K562 (cell line): ENCODE measurements at regions not wholly inside any gene's neighbourhood (a gene's known extent, or its start where the extent isn't known, plus 50 kb on each side); places are given as distances from the start of the nearest gene placed in this dataset.

ENCODE experiments used
- ATAC-seq: fragments of 200-7000 bp; cut with Tn5 transposase; 3 replicates; pipeline ENCODE4 v1.9.1; 2020; ENCODE audit warnings: moderate library complexity
- BruUV-seq: library from RNA; stranded (reverse); fragments of 400-500 nt; replicated peaks from 2 replicates; lab custom pipeline; 2021; lab: Mats Ljungman, UMichigan
- CTCF ChIA-PET: fragments of 300-600 bp; formaldehyde crosslinking; extraction: SDS; loops from one replicate; lab custom pipeline; 2021; ENCODE audit warnings: low intra/inter-chr PET ratio; lab: Yijun Ruan, JAX
- POLR2A ChIA-PET: fragments of 300-600, 350-650 bp; sonication (Branson Sonifier 250); formaldehyde crosslinking; extraction: SDS; loops from one replicate; lab custom pipeline; 2021; ENCODE audit warnings: antibody characterized with exemption, inconsistent platforms; lab: Yijun Ruan, JAX
- DNase-seq, 4 experiments: peaks; one replicate each; pipeline versions ENCODE4 v3.0.0 to v3.0.0-alpha.2; 2011 to 2018; ENCODE audit warnings: low spot score in 3 of 4, mixed read lengths in 3 of 4; ENCODE audit errors: extremely low read depth in 1 of 4
- FAIRE-seq: peaks from 2 replicates; lab custom pipeline; 2011; peaks lifted over from hg19 to GRCh38; lab: Jason Lieb, UNC
- H2AFZ ChIP-seq: 2 replicates; pipeline ENCODE4 v1.6.0; 2011; ENCODE audit warnings: low read depth, low read length, control low read depth, inconsistent platforms
- H3K27ac ChIP-seq: fragments of 200-600 bp; 3 replicates; pipeline ENCODE4 v1.8.0; 2011; ENCODE audit warnings: low read depth, mild to moderate bottlenecking, control low read depth, inconsistent platforms, low read length, moderate library complexity, mixed read lengths; ENCODE audit errors: extremely low read depth
- H3K27me3 ChIP-seq, 2 experiments: fragments of 300-600 bp in 1 of 2; 2 replicates in 1 of 2; 3 replicates in 1 of 2; pipeline versions ENCODE4 v1.6.0 to v1.8.0; 2011; ENCODE audit warnings: inconsistent platforms in 2 of 2, low read length in 2 of 2, mild to moderate bottlenecking in 1 of 2, mixed read lengths in 1 of 2, moderate library complexity in 1 of 2; ENCODE audit not compliant: control insufficient read depth in 2 of 2, insufficient read depth in 2 of 2
- H3K36me3 ChIP-seq: fragments of 300-600 bp; 3 replicates; pipeline ENCODE4 v1.8.0; 2011; ENCODE audit warnings: mild to moderate bottlenecking, low read length, inconsistent platforms; ENCODE audit not compliant: control insufficient read depth, insufficient read depth
- H3K4me1 ChIP-seq, 2 experiments: fragments of 200-600 bp in 1 of 2; replicated peaks in 1 of 2; 2 replicates in 1 of 2; 3 replicates in 1 of 2; pipeline versions ENCODE4 v1.5.1 to v1.8.0; 2011; ENCODE audit warnings: inconsistent platforms in 2 of 2, low read length in 2 of 2, mild to moderate bottlenecking in 1 of 2, mixed read lengths in 1 of 2, moderate library complexity in 1 of 2; ENCODE audit not compliant: control insufficient read depth in 2 of 2, insufficient read depth in 2 of 2
- H3K4me2 ChIP-seq: 2 replicates; pipeline ENCODE4 v1.6.1; 2011; ENCODE audit warnings: low read length, control low read depth, inconsistent platforms, mixed read lengths; ENCODE audit not compliant: insufficient read depth
- H3K4me3 ChIP-seq: fragments of 200-600 bp; sonication (generic), shearing (Covaris generic); 2 replicates; pipeline ENCODE4 v1.5.1; 2016; ENCODE audit warnings: control low read depth, inconsistent platforms
- H3K79me2 ChIP-seq: fragments of 200-600 bp; 3 replicates; pipeline ENCODE4 v1.8.0; 2011; ENCODE audit warnings: low read length, inconsistent platforms; ENCODE audit not compliant: control insufficient read depth, insufficient read depth
- H3K9ac ChIP-seq, 2 experiments: 2 replicates each; pipeline versions ENCODE4 v1.6.0 to v1.6.1; 2011; ENCODE audit warnings: low read depth in 2 of 2, low read length in 2 of 2, control low read depth in 1 of 2, inconsistent platforms in 1 of 2, mild to moderate bottlenecking in 1 of 2, mixed read lengths in 1 of 2; ENCODE audit not compliant: insufficient read depth in 1 of 2
- H3K9me1 ChIP-seq: one replicate; pipeline ENCODE4 v1.6.0; 2011; ENCODE audit warnings: inconsistent platforms, mild to moderate bottlenecking, low read length, moderate library complexity; ENCODE audit not compliant: control insufficient read depth, insufficient read depth
- H3K9me3 ChIP-seq: replicated peaks from 2 replicates; pipeline ENCODE4 v1.5.1; 2011; ENCODE audit warnings: low read depth, low read length, inconsistent platforms; ENCODE audit not compliant: control insufficient read depth, insufficient read depth
- H4K20me1 ChIP-seq: replicated peaks from 2 replicates; pipeline ENCODE4 v1.6.1; 2011; ENCODE audit warnings: low read length, inconsistent platforms, mixed read lengths; ENCODE audit not compliant: control insufficient read depth, insufficient read depth
- ATF3 ChIP-seq, 2 experiments: fragments of 450-650 bp in 1 of 2; sonication (generic) in 1 of 2; formaldehyde crosslinking in 1 of 2; IDR thresholded peaks in 1 of 2; conservative IDR thresholded peaks in 1 of 2; 2 replicates each; pipeline versions ENCODE4 v1.6.1 to v1.8.1; 2016 to 2023; ENCODE audit warnings: mild to moderate bottlenecking in 2 of 2, moderate library complexity in 2 of 2, inconsistent platforms in 1 of 2, missing genetic modification reagents in 1 of 2
- ETS1 ChIP-seq: conservative IDR thresholded peaks from 2 replicates; pipeline ENCODE4 v1.6.1; 2011; ENCODE audit warnings: low read depth, mild to moderate bottlenecking, low read length; ENCODE audit not compliant: control insufficient read depth
- WGBS: fragments of 100-300 bp; shearing (Covaris generic); methylation state at CpG from one replicate; pipeline ENCODE4 v1.1.6; 2016; ENCODE audit warnings: low coverage, mixed read lengths; ENCODE audit not compliant: insufficient coverage; ENCODE audit errors: missing lambda C conversion rate; 5-methylcytosine and 5-hydroxymethylcytosine counted together
- in situ Hi-C: fragments of 300-500 bp; cut with MboI; formaldehyde crosslinking; loops from 4 replicates; pipeline ENCODE4 v1.15.0; 2018; ENCODE audit warnings: inconsistent platforms, mixed read lengths
- intact Hi-C: fragments of 100-400 bp; cut with micrococcal nuclease; formaldehyde crosslinking; loops from 2 replicates; pipeline ENCODE4 v1.14.2; 2022

GRCh38 chr12:111160350-111161241 lies 208.3 kb downstream of the PHETA1 start:
- Histone ChIP-seq H4K20me1 (0 out of 2 replicates have a peak, but pooled peaks cover 9% of the 10 kb centered on the region), H3K9ac (no peak overlapping the region), H3K9me1 (no peaks in the 10 kb centered on the region), H3K36me3 (no peaks in the 10 kb centered on the region), H3K9me3 (no peaks in the 10 kb centered on the region), H3K79me2 (no peaks in the 10 kb centered on the region), H2AFZ (no peak overlapping the region), H3K4me3 (no peak overlapping the region), H3K27me3 (peaks cover 0 to 53% of the 10 kb centered on the region in 2 experiments; a peak in 4 of 5 replicates), H3K4me1 (no peaks in the 10 kb centered on the region), H3K27ac (no peak overlapping the region), H3K4me2 (no peak overlapping the region)
- under 1% methylated on average over 22 of the region's 25 CpGs for WGBS
- intact Hi-C loops (no loop called here), in situ Hi-C loops (no loop called here)
- FAIRE-seq (no peak), ATAC-seq (no peak), DNase-seq (no peak)
- CTCF ChIA-PET, result no interaction called here
- BruUV-seq, result no TSS peak
- POLR2A ChIA-PET, result no interaction called here
- no peak for TF ChIP-seq ETS1
- TF ChIP-seq ATF3 (IDR thresholded peaks at IDR 0.05), result 0 out of 2 replicates have a peak, but pooled peaks have one; percentile 21
- no peak for TF ChIP-seq ATF3 (CRISPR knock-in tag; conservative IDR thresholded peaks at IDR 0.05)
- TF ChIP-seq, all 486 proteins: peak for 1
